ENCODE measurements at regions not wholly inside any gene's neighbourhood (a gene's known extent, or its start where the extent isn't known, plus 50 kb on each side); places are given as distances from the start of the nearest gene placed in this dataset.

DNA sequence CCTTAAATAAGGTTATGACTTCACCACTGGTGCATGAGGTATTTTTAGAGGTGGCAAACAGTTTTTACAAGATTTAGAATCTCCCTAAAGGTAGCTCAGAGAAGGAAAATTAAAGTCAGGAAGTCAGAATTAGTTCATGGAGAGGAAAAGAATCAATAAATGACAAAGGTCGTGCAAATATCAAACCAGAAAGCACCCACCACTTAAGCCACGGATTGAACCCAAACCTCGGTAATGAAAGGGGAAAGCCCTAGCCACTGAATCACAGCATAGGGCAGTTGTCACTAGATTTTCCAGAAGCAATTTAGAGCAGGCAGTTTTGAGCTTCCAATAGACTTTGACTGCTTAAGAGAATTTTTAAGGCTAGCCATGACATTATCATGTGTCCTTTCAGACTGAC is 1590.4 kb downstream of the SLITRK1 start:
- H4K20me1 ChIP-seq (replicated peaks; ENCODE audit: insufficient read depth) = no peaks in the 10 kb centered on the region
- no peak for ATAC-seq
- H3K4me3 ChIP-seq = no peak overlapping the region
- TF ChIP-seq EZH2phosphoT487 (IDR thresholded peaks at IDR 0.05; ENCODE audit: unreplicated experiment) (no peak), STAT1 (IDR thresholded peaks at IDR 0.05; ENCODE audit: unreplicated experiment) (no peak), ZNF114 (CRISPR knock-in tag; IDR thresholded peaks at IDR 0.05) (no peak), EZH2 (IDR thresholded peaks at IDR 0.05; ENCODE audit: low read depth, unreplicated experiment) (no peak), POLR2AphosphoS5 (IDR thresholded peaks at IDR 0.05; ENCODE audit: low read depth) (no peak), JUNB (IDR thresholded peaks at IDR 0.05; ENCODE audit: unreplicated experiment) (no peak), NANOG (IDR thresholded peaks at IDR 0.05; ENCODE audit: borderline replicate concordance) (no peak)
- TF ChIP-seq, protein P1, sequence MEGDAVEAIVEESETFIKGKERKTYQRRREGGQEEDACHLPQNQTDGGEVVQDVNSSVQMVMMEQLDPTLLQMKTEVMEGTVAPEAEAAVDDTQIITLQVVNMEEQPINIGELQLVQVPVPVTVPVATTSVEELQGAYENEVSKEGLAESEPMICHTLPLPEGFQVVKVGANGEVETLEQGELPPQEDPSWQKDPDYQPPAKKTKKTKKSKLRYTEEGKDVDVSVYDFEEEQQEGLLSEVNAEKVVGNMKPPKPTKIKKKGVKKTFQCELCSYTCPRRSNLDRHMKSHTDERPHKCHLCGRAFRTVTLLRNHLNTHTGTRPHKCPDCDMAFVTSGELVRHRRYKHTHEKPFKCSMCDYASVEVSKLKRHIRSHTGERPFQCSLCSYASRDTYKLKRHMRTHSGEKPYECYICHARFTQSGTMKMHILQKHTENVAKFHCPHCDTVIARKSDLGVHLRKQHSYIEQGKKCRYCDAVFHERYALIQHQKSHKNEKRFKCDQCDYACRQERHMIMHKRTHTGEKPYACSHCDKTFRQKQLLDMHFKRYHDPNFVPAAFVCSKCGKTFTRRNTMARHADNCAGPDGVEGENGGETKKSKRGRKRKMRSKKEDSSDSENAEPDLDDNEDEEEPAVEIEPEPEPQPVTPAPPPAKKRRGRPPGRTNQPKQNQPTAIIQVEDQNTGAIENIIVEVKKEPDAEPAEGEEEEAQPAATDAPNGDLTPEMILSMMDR (conservative IDR thresholded peaks at IDR 0.05; ENCODE audit: low read depth in 2 of 2) = no peak
- TF ChIP-seq, protein P2, sequence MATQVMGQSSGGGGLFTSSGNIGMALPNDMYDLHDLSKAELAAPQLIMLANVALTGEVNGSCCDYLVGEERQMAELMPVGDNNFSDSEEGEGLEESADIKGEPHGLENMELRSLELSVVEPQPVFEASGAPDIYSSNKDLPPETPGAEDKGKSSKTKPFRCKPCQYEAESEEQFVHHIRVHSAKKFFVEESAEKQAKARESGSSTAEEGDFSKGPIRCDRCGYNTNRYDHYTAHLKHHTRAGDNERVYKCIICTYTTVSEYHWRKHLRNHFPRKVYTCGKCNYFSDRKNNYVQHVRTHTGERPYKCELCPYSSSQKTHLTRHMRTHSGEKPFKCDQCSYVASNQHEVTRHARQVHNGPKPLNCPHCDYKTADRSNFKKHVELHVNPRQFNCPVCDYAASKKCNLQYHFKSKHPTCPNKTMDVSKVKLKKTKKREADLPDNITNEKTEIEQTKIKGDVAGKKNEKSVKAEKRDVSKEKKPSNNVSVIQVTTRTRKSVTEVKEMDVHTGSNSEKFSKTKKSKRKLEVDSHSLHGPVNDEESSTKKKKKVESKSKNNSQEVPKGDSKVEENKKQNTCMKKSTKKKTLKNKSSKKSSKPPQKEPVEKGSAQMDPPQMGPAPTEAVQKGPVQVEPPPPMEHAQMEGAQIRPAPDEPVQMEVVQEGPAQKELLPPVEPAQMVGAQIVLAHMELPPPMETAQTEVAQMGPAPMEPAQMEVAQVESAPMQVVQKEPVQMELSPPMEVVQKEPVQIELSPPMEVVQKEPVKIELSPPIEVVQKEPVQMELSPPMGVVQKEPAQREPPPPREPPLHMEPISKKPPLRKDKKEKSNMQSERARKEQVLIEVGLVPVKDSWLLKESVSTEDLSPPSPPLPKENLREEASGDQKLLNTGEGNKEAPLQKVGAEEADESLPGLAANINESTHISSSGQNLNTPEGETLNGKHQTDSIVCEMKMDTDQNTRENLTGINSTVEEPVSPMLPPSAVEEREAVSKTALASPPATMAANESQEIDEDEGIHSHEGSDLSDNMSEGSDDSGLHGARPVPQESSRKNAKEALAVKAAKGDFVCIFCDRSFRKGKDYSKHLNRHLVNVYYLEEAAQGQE (IDR thresholded peaks at IDR 0.05; ENCODE audit: unreplicated experiment) = no peak
- TF ChIP-seq, protein P3, sequence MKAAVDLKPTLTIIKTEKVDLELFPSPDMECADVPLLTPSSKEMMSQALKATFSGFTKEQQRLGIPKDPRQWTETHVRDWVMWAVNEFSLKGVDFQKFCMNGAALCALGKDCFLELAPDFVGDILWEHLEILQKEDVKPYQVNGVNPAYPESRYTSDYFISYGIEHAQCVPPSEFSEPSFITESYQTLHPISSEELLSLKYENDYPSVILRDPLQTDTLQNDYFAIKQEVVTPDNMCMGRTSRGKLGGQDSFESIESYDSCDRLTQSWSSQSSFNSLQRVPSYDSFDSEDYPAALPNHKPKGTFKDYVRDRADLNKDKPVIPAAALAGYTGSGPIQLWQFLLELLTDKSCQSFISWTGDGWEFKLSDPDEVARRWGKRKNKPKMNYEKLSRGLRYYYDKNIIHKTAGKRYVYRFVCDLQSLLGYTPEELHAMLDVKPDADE (IDR thresholded peaks at IDR 0.05) = no peak
- no peak overlapping the region for H3K27ac ChIP-seq (ENCODE audit: low read depth)
- H3K36me3 ChIP-seq (ENCODE audit: insufficient read depth) = no peaks in the 10 kb centered on the region
- no peaks in the 10 kb centered on the region for H3F3A ChIP-seq (replicated peaks; ENCODE audit: low read depth)
- Mint-ChIP-seq H3K36me3 (ENCODE audit: low read depth) (no peaks in the 10 kb centered on the region), H3K27ac (no peak overlapping the region), H3K27me3 (ENCODE audit: insufficient read depth, low read depth, poor library complexity) (no peaks in the 10 kb centered on the region), H3K9me3 (peaks cover 3% of the 10 kb centered on the region; the same call in 1 of the 3 replicates), H3K4me3 (no peak overlapping the region), H3K4me1 (no peaks in the 10 kb centered on the region)
- H3K4me1 ChIP-seq (ENCODE audit: insufficient read depth) = no peaks in the 10 kb centered on the region
- no peak for DNase-seq (ENCODE audit: low spot score)
- H3K4me2 ChIP-seq = no peak overlapping the region
- no peaks in the 10 kb centered on the region for H3K79me2 ChIP-seq (replicated peaks; ENCODE audit: insufficient read depth)
- no peaks in the 10 kb centered on the region for H3K27me3 ChIP-seq (ENCODE audit: insufficient read depth)
- H2AFZ ChIP-seq = no peak overlapping the region
- H3K9me2 ChIP-seq (ENCODE audit: insufficient read depth) = 0 out of 2 replicates have a peak, but pooled peaks cover 8% of the 10 kb centered on the region

DNA sequence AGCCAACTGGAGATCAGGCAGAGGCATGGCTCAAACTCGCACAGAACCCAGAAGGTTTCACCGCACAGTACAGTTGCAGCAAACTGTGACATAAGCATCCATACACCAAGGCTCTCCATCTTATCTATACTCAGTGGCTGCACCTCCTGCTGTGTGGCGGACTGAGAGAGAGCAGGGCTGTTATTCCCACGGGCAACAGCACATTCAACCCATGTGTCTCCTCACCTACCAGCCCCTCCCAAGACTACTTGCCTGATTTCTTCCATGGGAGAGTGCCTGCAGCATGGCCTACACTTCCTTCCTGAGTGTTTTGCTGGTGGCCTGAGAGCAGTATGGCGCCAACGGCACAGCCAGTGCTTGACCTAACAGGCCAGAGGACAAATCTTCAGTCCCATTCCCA is 1606.6 kb downstream of the SLITRK1 start:
- Histone ChIP-seq H3K4me2 (no peak overlapping the region), H4K20me1 (replicated peaks; ENCODE audit: insufficient read depth) (no peaks in the 10 kb centered on the region), H3K4me3 (no peak overlapping the region), H2AFZ (no peak overlapping the region), H3K27me3 (ENCODE audit: insufficient read depth) (no peaks in the 10 kb centered on the region), H3K4me1 (ENCODE audit: insufficient read depth) (no peaks in the 10 kb centered on the region), H3K27ac (ENCODE audit: low read depth) (no peak overlapping the region), H3K36me3 (ENCODE audit: insufficient read depth) (no peaks in the 10 kb centered on the region), H3F3A (replicated peaks; ENCODE audit: low read depth) (no peaks in the 10 kb centered on the region), H3K9me2 (ENCODE audit: insufficient read depth) (no peaks in the 10 kb centered on the region), H3K79me2 (replicated peaks; ENCODE audit: insufficient read depth) (no peaks in the 10 kb centered on the region)
- no peaks in the 10 kb centered on the region for H3K4me1 Mint-ChIP-seq
- no peak for ATAC-seq
- H3K27me3 Mint-ChIP-seq (ENCODE audit: insufficient read depth, low read depth, poor library complexity) = no peaks in the 10 kb centered on the region
- H3K9me3 Mint-ChIP-seq = no peaks in the 10 kb centered on the region; the same call in 2 of the 3 replicates
- no peak overlapping the region for H3K4me3 Mint-ChIP-seq
- no peak overlapping the region for H3K27ac Mint-ChIP-seq
- no peak for DNase-seq (ENCODE audit: low spot score)
- H3K36me3 Mint-ChIP-seq (ENCODE audit: low read depth) = no peaks in the 10 kb centered on the region
- no peak for TF ChIP-seq CREB1 (CRISPR knock-in tag; IDR thresholded peaks at IDR 0.05; ENCODE audit: low read depth)
- no peak for TF ChIP-seq JUNB (IDR thresholded peaks at IDR 0.05; ENCODE audit: unreplicated experiment)
